GM12872 (cell line): ENCODE measurements at regions not wholly inside any gene's neighbourhood (a gene's known extent, or its start where the extent isn't known, plus 50 kb on each side); places are given as distances from the start of the nearest gene placed in this dataset.

Experiments
- TF ChIP-seq, protein P1 (sequence below): IDR thresholded peaks from 3 replicates; pipeline ENCODE4 v1.5.1; 2011; ENCODE audit warnings: low read depth, mild to moderate bottlenecking, low read length, moderate library complexity; ENCODE audit not compliant: insufficient read depth

DNA sequence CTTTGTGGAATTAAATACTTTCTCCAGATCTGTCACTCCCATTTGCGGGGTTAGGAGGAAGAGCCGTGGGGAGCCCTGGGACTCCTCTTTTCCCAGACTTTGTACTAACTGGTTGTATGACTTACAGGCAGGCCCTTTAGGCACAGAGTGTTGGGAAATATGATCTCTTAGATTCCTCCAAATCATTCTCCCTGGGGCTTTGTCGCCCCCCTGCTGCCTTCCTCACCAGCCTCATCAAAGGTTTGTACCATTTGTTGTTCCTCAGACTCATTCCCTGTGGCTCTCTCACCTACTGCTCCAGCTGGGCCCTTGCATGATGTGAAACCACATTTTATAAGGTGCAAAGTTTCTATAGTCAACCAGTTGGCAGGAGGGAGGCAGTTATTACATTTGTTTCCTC lies 56.4 kb downstream of the CRYGS start:
- TF ChIP-seq, protein P1, sequence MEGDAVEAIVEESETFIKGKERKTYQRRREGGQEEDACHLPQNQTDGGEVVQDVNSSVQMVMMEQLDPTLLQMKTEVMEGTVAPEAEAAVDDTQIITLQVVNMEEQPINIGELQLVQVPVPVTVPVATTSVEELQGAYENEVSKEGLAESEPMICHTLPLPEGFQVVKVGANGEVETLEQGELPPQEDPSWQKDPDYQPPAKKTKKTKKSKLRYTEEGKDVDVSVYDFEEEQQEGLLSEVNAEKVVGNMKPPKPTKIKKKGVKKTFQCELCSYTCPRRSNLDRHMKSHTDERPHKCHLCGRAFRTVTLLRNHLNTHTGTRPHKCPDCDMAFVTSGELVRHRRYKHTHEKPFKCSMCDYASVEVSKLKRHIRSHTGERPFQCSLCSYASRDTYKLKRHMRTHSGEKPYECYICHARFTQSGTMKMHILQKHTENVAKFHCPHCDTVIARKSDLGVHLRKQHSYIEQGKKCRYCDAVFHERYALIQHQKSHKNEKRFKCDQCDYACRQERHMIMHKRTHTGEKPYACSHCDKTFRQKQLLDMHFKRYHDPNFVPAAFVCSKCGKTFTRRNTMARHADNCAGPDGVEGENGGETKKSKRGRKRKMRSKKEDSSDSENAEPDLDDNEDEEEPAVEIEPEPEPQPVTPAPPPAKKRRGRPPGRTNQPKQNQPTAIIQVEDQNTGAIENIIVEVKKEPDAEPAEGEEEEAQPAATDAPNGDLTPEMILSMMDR = no peak

DNA sequence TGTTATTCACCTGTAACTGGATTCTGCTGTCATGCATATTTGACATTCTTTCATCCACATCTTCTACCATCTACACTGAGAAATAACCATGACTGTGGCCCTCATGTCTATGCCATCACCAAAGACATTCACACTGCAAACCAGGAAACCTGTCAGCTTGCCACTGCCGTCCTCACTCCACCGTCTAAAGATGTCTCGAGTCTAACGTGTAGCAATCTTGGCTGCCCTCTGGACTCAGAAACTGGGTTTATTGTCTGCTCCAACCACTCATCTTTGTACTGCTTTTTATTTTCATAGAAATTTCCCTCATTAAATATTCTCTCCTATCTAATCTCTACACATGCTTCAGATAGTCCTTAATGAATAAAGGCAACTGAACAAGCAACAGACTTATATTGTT lies 57.1 kb downstream of the CRYGS start:
- TF ChIP-seq, protein P1 = no peak

DNA sequence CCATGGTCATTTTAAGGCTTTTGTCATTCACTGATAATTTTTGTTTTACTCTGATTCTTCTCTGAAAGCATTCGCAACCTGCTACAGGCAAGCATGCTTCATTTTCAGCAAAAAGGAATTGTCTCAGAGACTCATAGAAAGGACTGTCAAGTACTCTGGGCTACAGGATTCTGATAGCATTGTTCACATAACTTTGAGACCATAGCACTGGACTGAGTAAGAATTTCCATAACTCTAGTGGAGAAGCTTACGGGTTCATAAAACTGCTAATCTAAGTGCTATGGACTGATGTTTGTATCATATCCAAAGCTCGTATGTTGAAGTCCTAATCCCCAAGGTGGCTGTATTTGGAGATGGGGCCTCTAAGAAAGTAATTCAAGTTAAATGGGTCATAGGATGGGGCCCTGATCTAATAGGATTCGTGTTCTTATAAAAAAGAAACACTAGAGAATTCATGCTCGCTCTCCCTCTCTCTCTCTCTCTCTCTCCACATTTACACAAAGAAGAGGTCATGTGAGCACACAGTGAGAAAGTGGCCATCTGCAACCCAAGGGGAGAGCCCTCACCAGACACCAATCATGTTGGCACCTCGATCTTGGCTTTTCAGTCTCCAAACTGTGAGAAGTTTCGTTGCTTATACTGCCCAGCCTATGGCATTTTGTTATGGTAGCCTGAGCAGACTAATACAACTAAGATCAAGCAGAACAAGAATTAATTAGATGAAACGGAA lies 60.4 kb downstream of the CRYGS start:
- TF ChIP-seq, protein P1 = no peak

DNA sequence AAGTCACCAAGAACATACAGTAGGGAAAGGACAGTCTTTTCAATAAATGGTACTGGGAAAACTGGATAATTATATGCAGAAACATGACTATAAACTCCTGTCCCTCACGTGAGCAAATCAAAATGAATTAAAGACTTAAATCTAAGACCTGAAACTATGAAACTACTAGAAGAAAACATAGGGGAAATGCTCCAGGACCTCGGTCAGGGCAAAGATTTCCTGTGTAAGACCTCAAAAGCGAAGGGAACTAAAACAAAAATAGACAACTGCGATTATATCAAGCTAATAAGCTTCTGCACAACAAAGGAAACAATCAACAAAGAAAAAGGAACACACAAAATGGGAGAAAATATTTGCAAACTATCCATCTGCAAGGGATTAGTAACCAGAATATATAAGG lies 62.7 kb downstream of the CRYGS start:
- TF ChIP-seq, protein P1 = no peak

DNA sequence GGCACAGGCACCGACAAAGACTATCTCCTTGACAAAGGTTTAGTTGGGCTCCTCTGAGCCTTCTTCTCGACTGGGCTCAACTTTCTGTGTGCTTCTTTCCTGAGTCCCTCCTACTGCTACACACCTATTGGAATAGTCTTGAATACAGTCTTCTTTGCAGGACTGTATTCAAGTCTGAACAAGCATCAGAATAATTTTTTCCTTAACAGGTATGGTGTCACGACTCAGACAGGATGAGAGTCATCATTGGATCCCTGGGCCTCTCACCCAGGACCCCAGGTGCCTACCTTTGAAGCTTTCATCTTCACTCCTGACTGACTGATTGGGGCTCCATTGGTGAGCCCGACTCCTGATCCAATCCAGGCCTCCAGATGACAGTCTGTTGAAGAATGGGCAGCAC lies 66.3 kb downstream of the CRYGS start:
- TF ChIP-seq, protein P1 = no peak

DNA sequence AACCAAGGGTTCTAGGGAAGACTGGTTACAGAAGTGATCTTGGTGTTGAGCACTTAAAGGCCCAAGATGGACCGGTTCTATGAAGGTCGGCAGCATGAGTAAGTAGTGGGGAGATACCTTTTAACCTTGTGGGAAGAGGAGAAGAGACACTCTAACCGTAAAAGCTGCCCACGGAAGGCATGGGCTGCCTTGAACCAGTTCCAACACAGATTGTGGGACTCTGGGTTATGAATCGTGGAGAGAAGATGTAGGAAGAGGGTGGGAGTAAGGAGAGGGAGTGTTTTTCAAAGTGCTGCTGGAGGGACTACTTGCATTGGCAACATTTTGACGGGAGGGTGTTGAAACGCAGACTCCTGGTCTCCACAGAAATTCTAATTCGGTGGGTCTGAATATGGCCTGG lies 67.1 kb downstream of the CRYGS start:
- TF ChIP-seq, protein P1 = no peak

DNA sequence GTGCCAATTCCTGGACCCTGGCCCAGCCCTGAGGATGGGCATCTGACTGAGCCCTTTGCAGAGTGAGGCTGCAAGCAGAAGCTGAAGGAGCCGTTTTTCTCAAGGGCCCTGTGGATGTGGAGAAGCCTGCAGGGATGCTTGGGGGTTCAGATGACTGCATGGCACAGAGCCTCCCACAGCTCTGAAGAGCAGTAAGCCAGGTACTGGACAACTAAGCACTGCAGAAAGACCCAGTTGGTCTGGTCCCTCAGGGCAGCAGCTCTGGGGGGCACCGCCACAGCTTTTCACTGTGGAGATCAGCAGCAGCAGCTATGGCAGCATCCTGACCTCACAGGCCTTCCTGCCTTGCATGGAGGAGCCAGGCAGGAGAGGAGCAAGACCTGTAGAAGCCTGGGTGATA lies 67.6 kb downstream of the CRYGS start:
- TF ChIP-seq, protein P1 = no peak
